H9 (cell line): ENCODE measurements at regions not wholly inside any gene's neighbourhood (a gene's known extent, or its start where the extent isn't known, plus 50 kb on each side); places are given as distances from the start of the nearest gene placed in this dataset.

Experiments used
- DNase-seq: peaks from one replicate; pipeline ENCODE4 v3.0.0-alpha.2; 2017
- H2AFZ ChIP-seq: one replicate; pipeline ENCODE4 v1.6.1; 2013; ENCODE audit warnings: mild to moderate bottlenecking, low read length, control low read depth, moderate library complexity
- H2AK5ac ChIP-seq: 2 replicates; pipeline ENCODE4 v1.6.1; 2013; ENCODE audit warnings: low read length, control low read depth, mixed read lengths; ENCODE audit not compliant: insufficient read length
- H2BK120ac ChIP-seq: one replicate; pipeline ENCODE4 v1.6.1; 2013; ENCODE audit warnings: low read depth, mild to moderate bottlenecking, low read length, control low read depth, inconsistent platforms; ENCODE audit not compliant: poor library complexity, severe bottlenecking
- H2BK12ac ChIP-seq: 2 replicates; pipeline ENCODE4 v1.6.1; 2013; ENCODE audit warnings: low read length, control low read depth, mixed read lengths, low read depth; ENCODE audit not compliant: insufficient read length
- H2BK15ac ChIP-seq: 2 replicates; pipeline ENCODE4 v1.6.1; 2013; ENCODE audit warnings: low read depth, low read length, control low read depth
- H2BK20ac ChIP-seq: one replicate; pipeline ENCODE4 v1.6.1; 2013; ENCODE audit warnings: low read depth, mild to moderate bottlenecking, low read length, control low read depth, inconsistent platforms; ENCODE audit not compliant: poor library complexity, severe bottlenecking
- H2BK5ac ChIP-seq: 2 replicates; pipeline ENCODE4 v1.6.1; 2013; ENCODE audit warnings: low read length, control low read depth, mixed read lengths; ENCODE audit not compliant: insufficient read length
- H3K14ac ChIP-seq: 2 replicates; pipeline ENCODE4 v1.6.1; 2013; ENCODE audit warnings: low read length, control low read depth; ENCODE audit not compliant: insufficient read depth
- H3K18ac ChIP-seq: 2 replicates; pipeline ENCODE4 v1.6.1; 2013; ENCODE audit warnings: low read depth, mild to moderate bottlenecking, mixed read lengths, low read length, control low read depth; ENCODE audit not compliant: insufficient read length
- H3K23ac ChIP-seq: 2 replicates; pipeline ENCODE4 v1.6.1; 2013; ENCODE audit warnings: low read length, control low read depth, mixed read lengths, low read depth; ENCODE audit not compliant: insufficient read length
- H3K23me2 ChIP-seq: 2 replicates; pipeline ENCODE4 v1.6.1; 2013; ENCODE audit warnings: low read depth, mild to moderate bottlenecking, mixed read lengths, low read length, control low read depth; ENCODE audit not compliant: insufficient read length, poor library complexity, severe bottlenecking
- H3K27ac ChIP-seq: 2 replicates; pipeline ENCODE4 v1.5.1; 2013; ENCODE audit warnings: low read length, control low read depth, mixed read lengths, low read depth; ENCODE audit not compliant: insufficient read length
- H3K27me3 ChIP-seq: 2 replicates; pipeline ENCODE4 v1.6.1; 2013; ENCODE audit warnings: low read length, control low read depth, inconsistent platforms; ENCODE audit not compliant: insufficient read depth
- H3K4ac ChIP-seq: 2 replicates; pipeline ENCODE4 v1.6.1; 2013; ENCODE audit warnings: low read depth, mild to moderate bottlenecking, control low read depth, inconsistent platforms, low read length, moderate library complexity
- H3K4me1 ChIP-seq: 2 replicates; pipeline ENCODE4 v1.6.1; 2013; ENCODE audit warnings: low read length, control low read depth, inconsistent platforms; ENCODE audit not compliant: insufficient read depth
- H3K4me2 ChIP-seq: 2 replicates; pipeline ENCODE4 v1.6.1; 2013; ENCODE audit warnings: low read length, control low read depth, mixed read lengths; ENCODE audit not compliant: insufficient read length, insufficient read depth
- H3K56ac ChIP-seq: 2 replicates; pipeline ENCODE4 v1.6.1; 2013; ENCODE audit warnings: low read depth, mild to moderate bottlenecking, mixed read lengths, low read length, control low read depth; ENCODE audit not compliant: insufficient read length
- H3K79me1 ChIP-seq: 2 replicates; pipeline ENCODE4 v1.6.1; 2013; ENCODE audit warnings: low read depth, mild to moderate bottlenecking, moderate library complexity, low read length, control low read depth, inconsistent platforms; ENCODE audit not compliant: insufficient read depth, poor library complexity, severe bottlenecking
- H3K79me2 ChIP-seq: 2 replicates; pipeline ENCODE4 v1.6.1; 2013; ENCODE audit warnings: low read length, control low read depth, inconsistent platforms; ENCODE audit not compliant: insufficient read depth
- H3K9ac ChIP-seq: 2 replicates; pipeline ENCODE4 v1.6.1; 2013; ENCODE audit warnings: low read length, control low read depth, mixed read lengths; ENCODE audit not compliant: insufficient read length; ENCODE audit errors: extremely low read depth
- H3K9me3 ChIP-seq: one replicate; pipeline ENCODE4 v1.6.1; 2013; ENCODE audit warnings: low read depth, low read length, inconsistent platforms; ENCODE audit not compliant: control insufficient read depth
- H3T11ph ChIP-seq: one replicate; pipeline ENCODE4 v1.6.1; 2013; ENCODE audit warnings: mild to moderate bottlenecking, low read length, control low read depth, inconsistent platforms
- H4K20me1 ChIP-seq: one replicate; pipeline ENCODE4 v1.6.1; 2013; ENCODE audit not compliant: control insufficient read depth, insufficient read length, insufficient read depth
- H4K5ac ChIP-seq: 2 replicates; pipeline ENCODE4 v1.6.1; 2013; ENCODE audit warnings: low read depth, mild to moderate bottlenecking, mixed read lengths, low read length, control low read depth; ENCODE audit not compliant: insufficient read length
- H4K8ac ChIP-seq: replicated peaks from 2 replicates; pipeline ENCODE4 v1.6.1; 2013; ENCODE audit warnings: low read length, control low read depth, mixed read lengths, low read depth; ENCODE audit not compliant: insufficient read length
- H4K91ac ChIP-seq: 2 replicates; pipeline ENCODE4 v1.6.1; 2013; ENCODE audit warnings: low read depth, mild to moderate bottlenecking, moderate library complexity, mixed read lengths, low read length, control low read depth; ENCODE audit not compliant: insufficient read length
- H3K27ac Mint-ChIP-seq, 3 experiments: 2 replicates in 2 of 3; 3 replicates in 1 of 3; pipeline ENCODE4 v1.8.0; 2020 to 2021; ENCODE audit warnings: mixed read lengths in 3 of 3, mild to moderate bottlenecking in 1 of 3, moderate library complexity in 1 of 3
- H3K27me3 Mint-ChIP-seq: 2 replicates; pipeline ENCODE4 v1.8.0; 2021; ENCODE audit warnings: low read depth, mild to moderate bottlenecking, moderate library complexity, mixed read lengths
- H3K36me3 Mint-ChIP-seq, 3 experiments: 2 replicates in 2 of 3; 3 replicates in 1 of 3; pipeline ENCODE4 v1.8.0; 2020 to 2021; ENCODE audit warnings: low read depth in 3 of 3, mixed read lengths in 3 of 3; ENCODE audit not compliant: insufficient read depth in 1 of 3
- H3K4me1 Mint-ChIP-seq, 2 experiments: 2 replicates each; pipeline ENCODE4 v1.8.0; 2020; ENCODE audit warnings: mixed read lengths in 2 of 2
- H3K4me3 Mint-ChIP-seq, 2 experiments: 2 replicates in 1 of 2; 3 replicates in 1 of 2; pipeline ENCODE4 v1.8.0; 2020 to 2021; ENCODE audit warnings: mild to moderate bottlenecking in 2 of 2, mixed read lengths in 2 of 2, moderate library complexity in 1 of 2
- H3K9me3 Mint-ChIP-seq, 2 experiments: 2 replicates in 1 of 2; 3 replicates in 1 of 2; pipeline ENCODE4 v1.8.0; 2020; ENCODE audit warnings: mild to moderate bottlenecking in 2 of 2, mixed read lengths in 2 of 2, moderate library complexity in 1 of 2
- CTCF ChIP-seq: fragments of 200-600 bp; sonication (generic); conservative IDR thresholded peaks from 3 replicates; pipeline ENCODE4 v1.8.0; 2021; ENCODE audit warnings: antibody characterized with exemption, mild to moderate bottlenecking
- WGBS: extraction: QIAGEN DNeasy Blood & Tissue Kit; methylation state at CpG from one replicate; pipeline ENCODE4 v1.1.7; 2013; ENCODE audit warnings: missing lambda C conversion rate, low lambda C conversion rate, mixed read lengths; ENCODE audit not compliant: insufficient read length; ENCODE audit errors: extremely low coverage; 5-methylcytosine and 5-hydroxymethylcytosine counted together

- H3K79me2 ChIP-seq = no peaks in the 10 kb centered on the region
- no peak overlapping the region for H3K4me3 Mint-ChIP-seq
- H3K23me2 ChIP-seq = no peaks in the 10 kb centered on the region
- no peaks in the 10 kb centered on the region for H4K20me1 ChIP-seq
- H2BK120ac ChIP-seq = no peak overlapping the region
- H3K18ac ChIP-seq = no peak overlapping the region
- no CpG with 5 or more reads among the region's 18 CpGs for WGBS
- no peak overlapping the region for H2BK15ac ChIP-seq
- H3K4me1 Mint-ChIP-seq = peaks cover 1 to 5% of the 10 kb centered on the region in 2 experiments
- H3K36me3 Mint-ChIP-seq = no peaks in the 10 kb centered on the region
- H3K27me3 Mint-ChIP-seq = peaks cover 18% of the 10 kb centered on the region
- H3K14ac ChIP-seq = no peak overlapping the region
- no peak overlapping the region for H4K5ac ChIP-seq
- no peak overlapping the region for H3K27ac Mint-ChIP-seq
- no peak overlapping the region for H2AK5ac ChIP-seq
- H3K27me3 ChIP-seq = no peaks in the 10 kb centered on the region
- no peak for DNase-seq
- no peak overlapping the region for H3K23ac ChIP-seq
- no peak overlapping the region for H2BK5ac ChIP-seq
- no peak overlapping the region for H3K27ac ChIP-seq
- H3K4ac ChIP-seq = no peak overlapping the region
- peaks cover 3 to 6% of the 10 kb centered on the region in 2 experiments; a peak in 3 of 5 replicates for H3K9me3 Mint-ChIP-seq
- no peak overlapping the region for H3K9ac ChIP-seq
- no peak overlapping the region for H2BK12ac ChIP-seq
- H3K79me1 ChIP-seq = no peaks in the 10 kb centered on the region
- no peak overlapping the region for H4K91ac ChIP-seq
- H3K56ac ChIP-seq = no peak overlapping the region
- H4K8ac ChIP-seq = no peak overlapping the region
- no peak for TF ChIP-seq CTCF
- no peak overlapping the region for H2BK20ac ChIP-seq
- H3K9me3 ChIP-seq = no peaks in the 10 kb centered on the region
- no peak overlapping the region for H2AFZ ChIP-seq
- no peaks in the 10 kb centered on the region for H3K4me1 ChIP-seq
- no peak overlapping the region for H3K4me2 ChIP-seq
- no peak overlapping the region for H3T11ph ChIP-seq
These were observed 648.5 kb downstream of the BRD1 start for GRCh38 chr22:49179175-49179574.
